NCI-H1105 (cell line): ENCODE measurements at regions not wholly inside any gene's neighbourhood (a gene's known extent, or its start where the extent isn't known, plus 50 kb on each side); places are given as distances from the start of the nearest gene placed in this dataset.

Experiments used
- DNase-seq: peaks from one replicate; lab custom pipeline; 2025; lab: John Stamatoyannopoulos, UW

- no peak for DNase-seq
Observed at GRCh38 chr2:29974086-29974485, 52.7 kb upstream of the ALK start.

- no peak for DNase-seq
Observed at GRCh38 chr2:29977284-29977683, 55.9 kb upstream of the ALK start.

GRCh38 chr2:29981402-29981801 lies 60.0 kb upstream of the ALK start:
- DNase-seq, result no peak

GRCh38 chr2:29983308-29983707 lies 61.9 kb upstream of the ALK start:
- DNase-seq, result no peak

GRCh38 chr2:29987146-29987545 lies 65.8 kb upstream of the ALK start:
- no peak for DNase-seq

- no peak for DNase-seq
Observed at GRCh38 chr2:29990129-29990528, 68.7 kb upstream of the ALK start.

GRCh38 chr2:29991086-29991485 lies 69.7 kb upstream of the ALK start:
- no peak for DNase-seq

GRCh38 chr2:29995241-29995640 lies 73.9 kb upstream of the ALK start:
- DNase-seq, result no peak

- DNase-seq, result no peak
Observed at GRCh38 chr2:30003128-30003527, 81.7 kb upstream of the ALK start.

GRCh38 chr2:30022444-30023071 lies 101.2 kb upstream of the ALK start:
- DNase-seq, result no peak

GRCh38 chr2:30024281-30024680 lies 102.9 kb upstream of the ALK start:
- DNase-seq, result no peak

- DNase-seq, result peak; percentile 20
Observed at GRCh38 chr2:30026091-30027055, 105.0 kb upstream of the ALK start.

- DNase-seq, result no peak
Observed at GRCh38 chr2:30029804-30030203, 108.4 kb upstream of the ALK start.

GRCh38 chr2:30030361-30030760 lies 109.0 kb upstream of the ALK start:
- no peak for DNase-seq

- no peak for DNase-seq
Observed at GRCh38 chr2:30031184-30031583, 109.8 kb upstream of the ALK start.

- no peak for DNase-seq
Observed at GRCh38 chr2:30034052-30034775, 112.6 kb upstream of the YPEL5 start.

GRCh38 chr2:30037016-30037415 lies 109.8 kb upstream of the YPEL5 start:
- DNase-seq, result no peak

- no peak for DNase-seq
Observed at GRCh38 chr2:30038419-30038818, 108.4 kb upstream of the YPEL5 start.

GRCh38 chr2:30039101-30039500 lies 107.7 kb upstream of the YPEL5 start:
- DNase-seq, result no peak

GRCh38 chr2:30040147-30040546 lies 106.7 kb upstream of the YPEL5 start:
- no peak for DNase-seq

- DNase-seq, result no peak
Observed at GRCh38 chr2:30041884-30042283, 104.9 kb upstream of the YPEL5 start.

- DNase-seq, result no peak
Observed at GRCh38 chr2:30046396-30046795, 100.4 kb upstream of the YPEL5 start.

GRCh38 chr2:30046979-30047378 lies 99.8 kb upstream of the YPEL5 start:
- no peak for DNase-seq
